LHCN-M2 (cell line): ENCODE measurements at regions not wholly inside any gene's neighbourhood (a gene's known extent, or its start where the extent isn't known, plus 50 kb on each side); places are given as distances from the start of the nearest gene placed in this dataset.

Experiments used
- DNase-seq: peaks from one replicate; pipeline ENCODE4 v3.0.0-alpha.2; 2012; ENCODE audit warnings: low read depth

DNA sequence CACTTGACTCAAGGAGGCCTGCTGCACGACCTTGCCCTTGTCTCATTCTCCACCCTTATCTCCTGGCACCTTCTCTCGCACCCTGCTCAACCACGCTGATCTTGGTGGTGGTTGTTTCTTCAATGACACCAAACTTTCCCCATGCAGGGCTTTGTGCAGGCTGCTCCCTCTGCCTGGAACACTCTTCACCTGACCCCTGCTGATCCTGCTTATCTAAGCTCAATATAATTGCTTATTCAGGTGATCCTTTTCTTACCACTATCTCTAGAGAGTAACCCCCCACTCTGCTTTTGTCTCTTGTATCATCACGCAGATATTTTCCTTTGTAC lies 604.4 kb downstream of the BUD13 start:
- DNase-seq = no peak

DNA sequence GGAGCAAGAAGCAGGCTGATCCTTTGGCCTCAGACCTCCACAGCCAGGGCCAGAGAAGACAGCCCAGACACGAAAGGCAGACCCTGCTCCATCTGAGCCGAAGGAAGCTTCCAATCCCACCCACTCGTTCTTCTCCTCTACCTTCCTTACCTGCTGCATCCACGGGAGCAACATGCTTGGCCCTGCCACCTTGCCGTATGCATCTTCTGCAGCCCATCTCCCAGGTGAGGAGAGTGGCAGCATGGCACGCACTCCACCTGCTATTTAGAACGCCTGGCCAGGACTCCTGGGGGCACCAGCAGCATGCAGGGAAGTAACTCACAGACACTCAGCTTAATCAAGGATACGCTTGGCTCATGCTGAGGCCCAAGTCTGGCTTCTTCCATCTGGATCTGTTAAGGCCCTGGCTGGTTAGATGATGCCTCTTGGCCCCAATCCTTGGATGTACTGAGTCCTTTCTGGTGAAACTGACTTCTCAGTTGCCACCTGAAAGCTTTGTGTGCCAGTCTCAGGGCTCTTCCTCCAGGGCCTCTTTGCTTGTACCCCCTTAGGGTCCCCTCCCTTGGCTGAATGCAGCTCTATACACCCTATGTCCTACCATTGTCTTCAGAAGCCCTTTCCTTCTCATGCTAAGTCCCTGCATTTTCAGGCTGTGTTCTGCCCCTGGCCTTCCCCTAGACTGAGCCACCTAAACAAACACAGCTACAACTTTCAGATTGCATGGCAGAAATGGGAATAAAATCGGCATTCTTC lies 604.9 kb downstream of the BUD13 start:
- no peak for DNase-seq

DNA sequence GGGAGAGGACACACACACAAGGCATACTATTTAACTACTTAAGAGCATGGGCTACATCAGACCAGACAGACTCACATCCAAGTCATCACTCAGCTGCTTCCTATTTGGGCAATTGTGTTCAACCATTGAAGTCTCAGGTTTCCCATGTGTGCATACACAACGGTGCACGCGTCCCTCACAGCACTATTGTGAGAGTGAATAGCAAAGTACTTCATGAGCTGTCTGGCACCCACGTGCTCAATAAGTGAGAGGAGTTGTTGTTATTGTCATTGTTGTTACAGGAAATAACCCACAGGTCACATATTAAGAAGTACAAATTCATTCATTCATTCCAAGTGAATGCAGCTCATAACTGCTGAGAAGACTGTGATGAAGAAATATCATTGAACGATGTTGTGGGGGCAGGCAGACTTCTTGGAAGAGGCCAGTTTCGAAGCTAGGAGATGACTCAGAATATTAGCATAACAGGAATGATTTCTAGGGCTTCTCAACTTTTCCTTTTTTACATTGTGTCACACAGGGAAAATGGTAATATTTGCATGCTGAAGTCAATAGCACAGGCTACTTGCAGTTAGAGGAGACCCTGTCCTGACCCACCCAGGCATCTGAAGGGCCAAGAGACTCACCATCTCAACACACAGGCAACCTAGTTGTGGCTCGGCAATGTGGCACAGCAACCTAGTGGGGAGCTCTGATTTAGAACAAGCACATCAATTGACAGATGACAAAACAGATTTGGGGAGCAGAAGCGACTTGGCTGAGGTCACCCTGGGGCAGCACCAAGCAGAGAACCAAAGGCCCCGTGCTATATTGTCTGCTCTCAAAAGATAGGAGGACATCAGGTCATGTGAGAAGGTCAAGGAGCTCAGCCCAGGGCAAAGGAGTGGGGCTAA lies 606.0 kb downstream of the BUD13 start:
- no peak for DNase-seq

DNA sequence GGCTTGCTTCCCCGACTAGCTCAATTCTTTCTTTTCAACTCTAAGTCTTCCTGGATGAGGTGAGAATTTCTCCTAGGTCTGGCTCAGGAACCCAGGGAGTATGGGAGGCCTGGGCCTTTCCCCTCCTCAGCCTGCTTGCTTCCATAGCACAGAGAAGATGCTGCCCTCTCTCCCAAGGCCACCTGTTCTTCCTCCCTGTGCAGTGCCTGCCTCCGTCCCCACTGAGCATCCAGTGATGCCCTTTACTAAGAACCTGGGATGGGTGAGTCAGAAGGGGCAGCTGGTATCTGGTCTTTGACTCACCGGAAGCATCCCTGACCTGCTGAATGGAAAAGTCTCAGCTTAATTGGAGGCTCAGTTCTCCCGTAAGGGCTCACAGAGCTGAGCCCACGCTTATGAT lies 607.9 kb downstream of the BUD13 start:
- DNase-seq = no peak

DNA sequence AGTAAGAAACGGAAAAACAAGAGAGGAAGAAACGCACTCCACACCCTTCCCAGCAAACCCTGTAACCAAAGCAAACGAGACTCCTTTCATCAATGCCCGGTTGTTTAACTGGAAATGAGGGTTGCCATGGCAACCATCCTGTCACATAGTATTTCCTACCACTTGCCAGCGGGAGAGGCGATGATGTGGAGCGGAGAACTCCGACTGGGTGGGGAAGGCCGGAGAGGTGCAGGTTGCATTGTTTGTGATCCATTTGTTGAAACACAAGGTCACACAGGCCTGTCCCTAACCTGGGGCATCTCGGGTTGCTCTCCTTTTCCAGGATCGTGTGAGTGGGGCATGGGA lies 609.9 kb downstream of the BUD13 start:
- DNase-seq = no peak

DNA sequence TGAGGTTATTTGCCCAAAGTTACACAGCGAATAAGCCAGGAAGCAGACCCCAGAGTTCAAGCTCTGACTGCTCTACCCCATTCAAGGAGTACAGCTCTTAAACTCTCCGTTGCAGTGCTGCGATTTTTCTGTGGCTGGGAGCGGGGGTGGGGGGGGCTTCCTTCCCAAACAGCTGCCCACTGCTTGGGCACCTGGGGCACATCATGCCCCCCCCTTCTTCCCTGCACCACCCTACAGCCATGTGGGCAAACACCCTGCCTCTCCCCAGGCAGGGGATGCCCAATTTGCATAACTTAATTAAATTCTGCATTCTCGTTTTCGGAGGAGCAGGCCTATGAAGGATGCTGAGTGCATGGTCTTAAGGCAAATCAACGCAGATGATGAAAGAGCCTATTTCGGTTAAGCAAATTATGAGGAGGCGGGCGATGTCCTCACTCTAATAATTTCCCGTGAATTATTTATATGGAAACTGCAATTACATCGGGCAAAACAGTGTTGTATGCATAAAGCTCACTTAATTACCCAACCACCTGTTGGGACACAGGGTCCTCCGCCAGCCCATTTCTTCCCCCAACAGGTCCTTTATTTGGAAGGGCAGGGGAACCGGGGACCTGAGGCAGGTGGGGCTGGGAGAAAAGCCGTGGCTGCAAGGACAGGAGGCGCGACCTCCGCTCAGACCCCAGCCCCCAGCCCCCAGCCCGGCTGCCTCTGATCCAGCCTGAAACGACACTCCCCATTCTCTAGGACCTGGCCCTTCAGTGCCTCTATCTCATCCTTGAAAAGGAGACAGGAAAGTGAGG lies 610.5 kb downstream of the BUD13 start:
- DNase-seq = no peak

DNA sequence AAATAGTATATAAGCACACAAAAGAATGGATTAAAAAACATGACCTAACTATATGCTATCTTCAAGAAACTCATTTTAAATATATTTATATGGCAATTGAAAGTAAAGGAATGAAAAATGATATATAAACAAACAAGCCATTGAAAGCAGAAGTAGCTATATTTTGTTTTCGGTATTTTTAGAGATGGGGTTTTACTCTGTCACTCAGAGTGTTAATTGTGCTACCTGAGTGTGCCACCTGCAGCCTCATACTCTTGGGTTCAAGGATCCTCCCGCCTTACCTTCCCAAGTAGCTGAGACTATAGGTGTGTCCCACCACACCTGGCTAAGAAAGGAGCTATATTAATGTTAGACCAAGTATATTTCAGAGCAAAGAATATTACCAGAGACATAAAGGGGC lies 624.1 kb downstream of the BUD13 start:
- no peak for DNase-seq

DNA sequence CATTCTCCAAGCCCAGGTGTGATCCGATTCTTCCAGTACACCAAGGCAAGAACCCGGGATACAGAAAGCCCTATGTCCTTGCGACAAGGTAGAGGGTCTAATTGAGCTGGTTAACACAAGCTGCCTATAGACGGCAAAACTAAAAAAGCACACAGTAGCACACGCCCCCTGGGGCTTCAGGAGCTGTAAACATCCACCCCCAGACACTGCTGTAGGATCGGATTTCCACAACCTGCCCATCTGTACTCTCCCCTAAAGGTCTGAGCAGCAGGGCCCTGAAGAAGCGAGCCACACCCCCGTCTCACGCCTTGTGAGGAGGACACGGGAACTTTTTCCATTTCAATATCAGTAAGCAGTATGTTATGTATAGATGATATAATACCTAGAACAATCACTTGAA lies 624.7 kb downstream of the BUD13 start:
- DNase-seq = no peak

DNA sequence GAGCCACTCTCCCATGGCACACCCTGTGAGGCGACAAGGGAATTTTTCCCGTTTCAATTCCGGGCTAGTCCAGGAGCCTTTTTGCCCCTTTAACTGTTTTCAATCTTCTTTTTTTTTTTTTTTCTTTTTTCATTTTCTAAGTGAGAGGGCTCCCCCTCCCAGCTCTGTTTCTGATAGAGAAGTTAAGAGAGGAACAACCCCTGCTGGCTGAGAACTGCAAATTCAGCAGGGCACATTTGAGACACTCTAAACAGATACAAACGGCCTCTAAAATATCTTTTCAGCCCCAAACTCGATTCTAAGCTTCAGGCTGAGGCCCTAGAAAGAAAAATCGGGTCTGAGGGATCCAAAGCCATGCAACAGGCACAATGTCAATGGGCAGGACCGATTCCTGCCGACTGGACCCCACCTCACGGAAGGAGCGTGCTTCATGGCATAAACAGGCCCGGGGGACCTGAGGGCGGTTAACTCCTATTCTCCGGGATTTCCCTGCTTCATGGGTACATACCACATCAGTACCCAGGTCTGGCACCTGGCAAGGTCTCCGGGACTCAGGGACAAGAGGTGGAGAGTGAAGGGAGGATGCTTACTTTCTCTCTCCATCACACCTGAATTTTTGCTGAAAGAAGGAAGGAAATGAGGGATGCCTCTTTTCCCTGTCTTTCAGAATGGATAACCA lies 627.5 kb downstream of the BUD13 start:
- DNase-seq = no peak

DNA sequence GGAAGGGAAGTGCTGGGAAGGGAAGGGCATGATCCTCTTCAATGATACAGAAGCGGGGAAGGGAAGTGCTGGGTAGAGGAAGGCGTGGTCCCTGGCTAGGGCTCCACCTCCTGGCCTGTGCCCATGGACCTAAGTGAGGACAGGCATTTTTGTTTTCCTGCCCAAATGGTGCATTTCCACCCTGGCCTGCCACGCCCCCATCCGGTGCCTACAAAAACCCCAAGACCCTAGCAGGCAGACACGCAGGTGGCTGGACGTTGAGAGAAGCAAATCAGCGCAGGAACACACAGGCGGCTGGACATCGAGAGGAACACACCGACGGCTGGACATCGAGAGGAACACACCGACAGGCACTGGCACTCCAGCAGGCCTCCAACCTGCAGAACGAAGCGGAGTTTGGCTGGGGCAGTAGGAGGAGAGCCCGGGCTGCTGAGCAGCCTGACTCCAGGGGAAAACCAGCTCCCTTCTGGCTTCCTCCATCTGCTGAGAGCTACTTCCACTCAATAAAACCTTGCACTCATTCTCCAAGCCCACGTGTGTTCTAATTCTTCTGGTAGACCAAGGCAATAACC lies 628.3 kb downstream of the BUD13 start:
- no peak for DNase-seq

DNA sequence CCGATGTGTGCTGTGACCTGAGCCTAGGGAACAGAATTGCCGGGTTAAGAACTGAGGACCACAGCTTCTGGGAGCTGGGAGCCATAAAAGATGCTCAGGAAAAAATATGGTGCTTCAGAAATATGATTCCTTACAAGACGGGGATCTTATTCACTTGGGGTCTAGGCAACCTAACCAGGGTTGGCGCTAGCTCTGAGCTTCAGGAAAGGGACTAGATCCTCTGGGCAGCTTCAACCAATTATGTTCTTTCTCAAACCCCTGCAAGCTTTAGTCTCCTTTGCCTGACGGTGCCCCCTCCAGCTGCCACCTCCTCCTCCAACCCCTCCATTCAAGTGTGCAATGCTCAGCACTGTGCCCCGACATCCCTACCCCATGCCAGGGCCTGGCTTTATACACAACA lies 634.1 kb upstream of the CADM1 start:
- DNase-seq = no peak

DNA sequence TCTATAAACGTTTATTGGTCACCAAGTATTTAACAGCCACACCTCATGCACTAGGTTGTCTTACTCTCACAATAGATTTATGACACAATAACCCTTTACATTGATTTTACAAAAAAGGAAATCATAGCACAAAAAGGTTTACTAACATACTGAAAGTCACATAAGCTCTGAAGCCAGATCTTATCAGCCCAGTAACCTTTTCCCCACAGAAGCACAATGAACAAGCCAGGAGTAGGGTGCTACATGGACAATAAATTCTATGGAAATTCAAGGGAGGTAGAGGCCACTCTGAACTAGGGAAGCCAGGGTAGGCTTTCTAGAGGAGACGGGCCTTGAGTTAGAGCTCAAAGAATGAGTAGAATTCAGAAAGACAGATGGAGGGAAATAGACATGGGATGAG lies 633.5 kb upstream of the CADM1 start:
- no peak for DNase-seq

DNA sequence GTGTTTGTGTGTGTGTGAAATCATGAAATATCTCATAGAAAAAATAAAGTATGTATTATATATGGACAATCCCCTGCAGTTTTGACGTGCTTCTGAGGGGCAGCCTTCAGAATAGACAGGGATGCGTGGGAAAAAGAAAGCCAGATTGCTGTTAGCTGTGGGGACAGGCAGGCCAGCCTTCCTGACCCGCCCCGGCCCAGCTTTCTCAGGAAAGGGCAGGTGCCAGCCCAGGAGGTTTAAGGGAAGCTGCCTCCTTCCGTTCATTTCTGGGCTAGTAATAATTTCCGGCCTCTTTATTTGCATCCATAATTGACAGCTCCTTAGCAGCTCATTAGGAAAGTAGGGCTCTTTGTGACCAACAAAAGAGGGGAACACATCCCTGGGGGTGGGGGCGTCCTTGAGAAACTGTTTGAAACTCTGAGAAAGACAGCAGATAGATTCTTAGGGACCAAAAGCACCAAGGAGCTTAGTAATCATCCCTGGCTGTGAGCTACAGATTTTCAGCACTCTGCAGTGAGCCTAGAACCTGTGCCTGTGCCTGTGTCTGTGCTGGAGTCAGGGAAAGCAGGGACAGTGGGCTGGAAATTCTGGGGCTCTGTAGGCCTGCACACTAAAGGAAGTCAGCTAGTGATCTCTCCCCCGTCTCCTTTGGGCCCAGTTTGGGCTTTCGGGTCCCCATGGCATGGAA lies 632.9 kb upstream of the CADM1 start:
- DNase-seq = no peak

DNA sequence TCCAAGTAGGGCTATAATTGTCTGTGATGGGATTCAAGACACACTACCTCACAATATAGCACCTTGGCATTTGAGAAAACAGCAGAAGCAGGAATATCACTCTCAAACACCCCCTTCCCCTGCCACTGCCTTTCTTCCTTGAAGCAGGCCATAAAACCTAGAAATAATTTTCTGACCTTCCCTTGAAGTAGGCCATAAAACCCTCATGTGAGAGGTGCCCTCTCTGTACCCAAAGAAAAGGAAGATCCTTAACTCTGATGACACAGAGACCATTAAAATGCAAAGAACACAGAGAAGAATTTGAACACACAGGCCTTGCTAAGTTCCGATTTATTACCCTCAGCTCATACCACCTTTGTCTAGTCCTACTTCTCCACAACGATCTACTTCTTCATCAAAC lies 631.7 kb upstream of the CADM1 start:
- DNase-seq = no peak

DNA sequence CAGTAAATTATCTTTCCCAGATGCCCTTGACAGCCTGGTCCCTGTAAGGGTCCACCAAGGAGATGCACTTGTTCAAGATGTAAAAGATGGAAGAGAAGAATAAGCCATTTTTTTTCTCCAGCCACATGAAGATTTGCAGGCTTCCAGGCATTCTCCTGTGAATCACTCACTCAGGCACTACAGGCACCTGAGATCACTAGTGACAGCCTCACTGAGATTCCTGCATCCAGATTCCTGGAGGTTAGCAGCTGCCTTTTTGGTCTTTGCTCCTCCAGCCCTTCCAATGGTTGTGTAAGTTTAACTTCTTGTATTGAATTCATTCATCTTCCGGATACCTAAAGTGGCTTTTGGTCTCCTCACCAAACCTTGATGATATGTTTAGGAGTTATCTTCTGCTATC lies 630.2 kb upstream of the CADM1 start:
- DNase-seq = no peak

DNA sequence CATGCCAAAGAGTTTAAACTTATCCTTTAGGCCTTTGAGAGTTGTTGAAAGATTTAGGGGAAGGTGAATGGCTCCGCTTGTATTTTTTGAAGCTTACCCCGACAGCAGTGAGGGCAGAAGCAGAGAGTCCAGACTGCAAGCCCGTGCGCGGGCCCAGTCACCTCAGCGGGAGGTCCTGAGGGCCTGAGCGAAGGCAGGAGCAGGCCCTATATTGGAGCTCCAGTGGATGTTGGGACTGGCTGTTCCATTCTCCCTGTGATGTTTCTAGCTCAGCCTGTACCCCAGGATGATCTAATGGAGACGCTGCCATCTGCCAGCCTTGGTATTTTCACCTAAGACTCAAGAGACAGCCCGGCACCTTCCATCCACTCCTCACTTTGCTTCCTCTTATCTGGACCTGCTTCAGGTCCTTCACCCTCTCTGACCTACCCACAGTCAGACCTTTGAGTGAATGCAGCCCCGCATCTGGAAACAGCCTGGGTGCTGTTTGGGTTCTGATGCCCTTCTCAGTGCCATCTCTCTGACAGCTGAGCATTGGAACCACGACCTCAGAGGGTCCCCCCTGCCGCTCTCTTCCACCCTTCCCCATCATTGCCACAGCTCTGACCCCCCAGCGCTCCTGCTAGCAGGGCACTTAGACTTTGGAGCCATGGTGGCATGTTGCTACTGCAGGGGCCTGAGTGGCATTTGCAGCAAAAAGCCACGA lies 628.2 kb upstream of the CADM1 start:
- no peak for DNase-seq

DNA sequence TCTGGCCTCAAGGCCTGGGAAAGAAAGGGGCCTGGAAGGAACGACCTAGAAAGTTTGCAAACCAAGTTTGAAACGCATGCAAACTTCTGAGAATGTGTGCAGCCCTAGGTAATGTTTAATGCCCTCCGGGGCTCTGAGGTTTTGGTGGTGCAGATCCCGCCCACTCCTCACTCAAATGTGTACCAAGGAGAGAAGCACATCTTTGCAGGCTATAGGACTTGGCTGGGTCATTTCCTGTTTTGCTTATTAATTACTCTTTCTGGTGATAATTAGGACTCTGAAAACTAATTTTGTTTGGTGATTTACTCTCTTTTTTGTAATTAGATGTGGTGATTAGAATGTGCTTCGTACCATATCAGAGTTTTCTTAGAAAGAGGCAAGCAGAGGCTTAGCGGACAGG lies 625.9 kb upstream of the CADM1 start:
- DNase-seq = no peak

DNA sequence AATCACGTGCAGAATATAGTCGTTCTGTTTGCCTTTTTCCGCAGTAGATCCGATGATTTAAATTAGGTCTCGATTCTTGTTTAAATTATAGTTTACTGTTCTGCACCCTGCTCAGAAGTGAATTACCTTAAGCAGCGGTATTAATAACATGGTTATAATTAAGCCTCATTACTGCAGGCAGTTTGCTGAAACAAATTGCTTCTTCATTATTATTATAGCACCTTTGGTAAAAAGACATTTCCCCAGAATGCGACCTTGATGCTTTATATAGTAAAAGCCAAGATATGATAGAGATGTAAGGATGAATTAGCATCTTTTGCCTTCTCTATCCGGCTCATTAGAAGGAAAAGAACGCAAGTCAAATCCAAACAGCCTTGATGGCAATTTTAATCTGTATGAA lies 625.2 kb upstream of the CADM1 start:
- no peak for DNase-seq

DNA sequence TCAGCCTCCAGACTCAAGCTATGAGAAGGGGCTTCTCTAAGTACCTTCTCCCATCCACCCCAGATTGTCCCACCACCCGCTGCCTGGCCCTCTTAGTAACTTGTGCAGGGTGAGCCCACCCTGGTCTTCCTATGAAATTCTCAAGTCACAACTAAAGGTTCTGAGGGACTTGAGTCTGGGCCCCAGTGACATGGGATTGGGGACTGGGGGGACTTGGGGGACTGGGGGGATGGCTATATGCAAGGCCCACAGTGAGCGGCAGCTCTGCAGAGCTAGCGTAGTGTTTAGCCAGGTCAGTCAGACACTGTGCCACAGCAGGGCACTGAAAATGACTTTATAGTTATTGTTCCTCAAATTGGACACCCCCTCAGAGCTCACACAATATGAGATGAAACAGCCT lies 622.3 kb upstream of the CADM1 start:
- DNase-seq = no peak

DNA sequence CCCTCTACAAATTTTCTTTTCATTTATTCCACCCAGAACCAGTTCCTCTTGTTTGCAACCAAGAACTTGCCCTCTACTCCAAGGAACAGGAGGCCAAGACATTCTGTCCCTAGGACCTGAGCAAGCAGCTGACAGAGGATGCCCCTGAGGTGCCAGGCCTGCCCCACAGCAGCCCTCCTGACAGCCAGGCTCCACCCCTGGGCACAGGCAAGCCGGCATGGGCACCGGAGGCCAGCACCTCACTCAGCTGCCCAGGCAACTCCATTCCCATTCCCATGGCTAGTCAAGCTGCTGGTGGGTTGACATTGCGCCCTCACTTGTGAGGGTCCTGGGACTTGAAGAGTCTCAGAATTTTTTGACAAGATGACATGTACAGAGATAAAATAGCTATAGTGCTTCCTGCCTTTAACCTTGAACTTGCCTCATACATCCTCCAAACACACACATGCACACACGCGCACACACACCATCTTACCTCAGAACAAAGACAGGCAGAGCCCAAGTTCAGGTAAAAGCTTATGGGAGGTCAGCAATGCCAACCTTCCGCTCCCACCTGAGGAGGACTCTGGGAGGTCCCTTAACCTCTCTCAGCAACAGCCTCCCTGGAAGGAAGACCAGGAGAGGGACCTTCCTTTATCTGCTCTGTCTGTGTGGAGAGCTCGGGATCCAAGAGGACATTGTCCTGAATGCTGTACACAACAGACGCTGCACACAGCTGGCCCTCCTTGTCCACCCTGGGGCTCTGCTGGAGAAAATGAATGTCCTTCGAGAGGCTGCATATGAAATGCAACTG lies 620.9 kb upstream of the CADM1 start:
- DNase-seq = no peak
